Upper lobe of left lung (tissue), 6 donors: ENCODE measurements at regions not wholly inside any gene's neighbourhood (a gene's known extent, or its start where the extent isn't known, plus 50 kb on each side); places are given as distances from the start of the nearest gene placed in this dataset.

Experiments
- ATAC-seq, 2 donors: fragments of 200-7000 bp; cut with Tn5 transposase; one replicate each; pipeline ENCODE4 v1.9.1; 2022; ENCODE audit warnings: mild to moderate bottlenecking in 2 of 2, moderate library complexity in 2 of 2; ENCODE audit not compliant: low FRiP score in 2 of 2
- DNase-seq, 2 donors: peaks; one replicate each; pipeline ENCODE4 v3.0.0-alpha.2; 2019 to 2020
- H3K27ac ChIP-seq, 4 donors: fragments of 200-600 bp; sonication (generic); one replicate each; pipeline ENCODE4 v1.5.1; 2016 to 2019
- H3K27me3 ChIP-seq, 4 donors: fragments of 200-600 bp; sonication (generic); one replicate each; pipeline ENCODE4 v1.5.1; 2017 to 2019
- H3K36me3 ChIP-seq, 4 donors: fragments of 200-600 bp; sonication (generic); one replicate each; pipeline ENCODE4 v1.5.1; 2016 to 2019
- H3K4me1 ChIP-seq, 4 donors: fragments of 200-600 bp; sonication (generic); one replicate each; pipeline ENCODE4 v1.5.1; 2018 to 2019
- H3K4me3 ChIP-seq, 4 donors: fragments of 200-600 bp; sonication (generic); one replicate each; pipeline ENCODE4 v1.5.1; 2017 to 2019; ENCODE audit warnings: mild to moderate bottlenecking in 2 of 4, moderate library complexity in 1 of 4
- H3K9me3 ChIP-seq, 4 donors: fragments of 200-600 bp; sonication (generic); one replicate each; pipeline ENCODE4 v1.5.1; 2018 to 2019
- EP300 ChIP-seq, 4 donors: sonication (generic); formaldehyde crosslinking; IDR thresholded peaks; one replicate each; pipeline ENCODE4 v1.5.1; 2017; ENCODE audit warnings: antibody characterized with exemption in 4 of 4, control low read depth in 2 of 4
- POLR2A ChIP-seq, 4 donors: fragments of 450-650 bp; IDR thresholded peaks; one replicate each; pipeline ENCODE4 v1.5.1; 2016 to 2017; ENCODE audit warnings: antibody characterized with exemption in 4 of 4, mild to moderate bottlenecking in 2 of 4
- POLR2AphosphoS5 ChIP-seq, 2 donors: sonication (generic); formaldehyde crosslinking; IDR thresholded peaks; one replicate each; pipeline ENCODE4 v1.5.1; 2017; ENCODE audit warnings: antibody characterized with exemption in 2 of 2
- WGBS, 2 donors: methylation state at CpG; one replicate each; pipeline ENCODE4 v1.1.5; 2017 to 2018; 5-methylcytosine and 5-hydroxymethylcytosine counted together
- TF ChIP-seq, protein P1 (sequence below), 6 experiments: fragments of 450-650 bp in 4 of 6; fragments of 200-600 bp in 2 of 6; sonication (generic) in 2 of 6; IDR thresholded peaks; one replicate each; pipeline ENCODE4 v1.5.1; 2016 to 2019; ENCODE audit warnings: antibody characterized with exemption in 6 of 6
- donor health status: DM: no; HTN: no; CAD: no; lungs with moderate emphysema.
- donor health status: DM: no; HTN: yes; CAD: no; lungs with severe emphysema.

DNA sequence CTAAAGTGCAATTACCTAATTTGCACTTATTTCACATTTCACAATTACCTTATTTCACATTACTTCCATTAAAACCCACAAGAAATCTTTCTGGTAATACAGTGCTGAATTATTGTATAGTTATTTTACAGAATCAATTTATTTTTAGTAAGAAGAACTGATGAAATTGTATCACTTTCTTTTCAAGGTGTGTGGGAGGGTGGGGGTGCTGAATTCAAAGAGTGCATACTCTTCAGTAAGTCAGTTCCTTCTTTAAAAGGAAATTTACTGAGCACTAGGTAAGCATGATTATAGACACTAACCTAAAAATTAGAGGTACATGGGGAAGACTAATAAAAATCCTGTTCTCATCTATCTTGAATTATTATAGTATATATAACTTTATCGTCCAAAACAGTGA is 731.6 kb upstream of the ADGRL4 start:
- Histone ChIP-seq H3K27ac (no peak overlapping the region), H3K4me1 (no peaks in the 10 kb centered on the region), H3K36me3 (no peaks in the 10 kb centered on the region), H3K27me3 (no peaks in the 10 kb centered on the region), H3K9me3 (peaks cover 0 to 10% (median 0%) of the 10 kb centered on the region in 4 donors), H3K4me3 (no peak overlapping the region)
- DNase-seq: no peak
- whole genome bisulfite sequencing, 2 donors: 80 to 91% methylated on average over 1 of the region's 1 CpG
- TF ChIP-seq, protein P1, sequence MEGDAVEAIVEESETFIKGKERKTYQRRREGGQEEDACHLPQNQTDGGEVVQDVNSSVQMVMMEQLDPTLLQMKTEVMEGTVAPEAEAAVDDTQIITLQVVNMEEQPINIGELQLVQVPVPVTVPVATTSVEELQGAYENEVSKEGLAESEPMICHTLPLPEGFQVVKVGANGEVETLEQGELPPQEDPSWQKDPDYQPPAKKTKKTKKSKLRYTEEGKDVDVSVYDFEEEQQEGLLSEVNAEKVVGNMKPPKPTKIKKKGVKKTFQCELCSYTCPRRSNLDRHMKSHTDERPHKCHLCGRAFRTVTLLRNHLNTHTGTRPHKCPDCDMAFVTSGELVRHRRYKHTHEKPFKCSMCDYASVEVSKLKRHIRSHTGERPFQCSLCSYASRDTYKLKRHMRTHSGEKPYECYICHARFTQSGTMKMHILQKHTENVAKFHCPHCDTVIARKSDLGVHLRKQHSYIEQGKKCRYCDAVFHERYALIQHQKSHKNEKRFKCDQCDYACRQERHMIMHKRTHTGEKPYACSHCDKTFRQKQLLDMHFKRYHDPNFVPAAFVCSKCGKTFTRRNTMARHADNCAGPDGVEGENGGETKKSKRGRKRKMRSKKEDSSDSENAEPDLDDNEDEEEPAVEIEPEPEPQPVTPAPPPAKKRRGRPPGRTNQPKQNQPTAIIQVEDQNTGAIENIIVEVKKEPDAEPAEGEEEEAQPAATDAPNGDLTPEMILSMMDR (IDR thresholded peaks at IDR 0.05): no peak
- no peak for TF ChIP-seq EP300 (IDR thresholded peaks at IDR 0.05)
- no peak for TF ChIP-seq POLR2AphosphoS5 (IDR thresholded peaks at IDR 0.05)
- TF ChIP-seq POLR2A (IDR thresholded peaks at IDR 0.05): no peak
- no peak for ATAC-seq

- Histone ChIP-seq H3K4me3 (no peak overlapping the region), H3K27ac (no peak overlapping the region), H3K27me3 (no peaks in the 10 kb centered on the region), H3K9me3 (peaks cover 0 to 10% (median 0%) of the 10 kb centered on the region in 4 donors), H3K36me3 (no peaks in the 10 kb centered on the region), H3K4me1 (no peaks in the 10 kb centered on the region)
- 44 to 45% methylated on average over 1 of the region's 1 CpG for WGBS, 2 donors
- ATAC-seq: no peak
- DNase-seq: no peak
- TF ChIP-seq EP300 (IDR thresholded peaks at IDR 0.05) (no peak), POLR2A (IDR thresholded peaks at IDR 0.05) (no peak), POLR2AphosphoS5 (IDR thresholded peaks at IDR 0.05) (no peak)
- TF ChIP-seq, protein P1 (IDR thresholded peaks at IDR 0.05): no peak
Measured at GRCh38 chr1:79737193-79737592, 730.7 kb upstream of the ADGRL4 start.

DNA sequence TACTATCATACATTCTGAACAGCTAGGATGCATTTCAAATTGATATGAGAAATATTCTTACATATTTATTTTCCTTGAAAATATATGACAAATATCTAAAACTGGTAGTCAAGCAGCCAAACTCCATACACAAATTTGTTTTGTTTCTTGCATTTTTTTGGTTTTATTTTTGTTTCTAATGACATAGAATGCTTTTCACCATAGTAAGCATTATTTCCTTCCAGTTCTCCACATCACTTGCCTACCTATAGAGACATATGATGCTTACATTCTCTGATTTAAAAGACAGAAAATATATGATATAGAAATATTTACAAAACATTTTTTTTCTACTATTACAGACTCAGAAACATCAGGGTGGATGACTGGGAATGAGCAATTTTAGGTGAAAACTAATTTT is 726.4 kb upstream of the ADGRL4 start:
- Histone ChIP-seq H3K27ac (no peak overlapping the region), H3K9me3 (peaks cover 0 to 10% (median 0%) of the 10 kb centered on the region in 4 donors), H3K4me1 (no peaks in the 10 kb centered on the region), H3K27me3 (no peaks in the 10 kb centered on the region), H3K36me3 (no peaks in the 10 kb centered on the region), H3K4me3 (no peak overlapping the region)
- ATAC-seq (no peak), DNase-seq (no peak)
- TF ChIP-seq, protein P1 (IDR thresholded peaks at IDR 0.05): no peak
- TF ChIP-seq POLR2AphosphoS5 (IDR thresholded peaks at IDR 0.05): no peak
- TF ChIP-seq EP300 (IDR thresholded peaks at IDR 0.05): no peak
- no peak for TF ChIP-seq POLR2A (IDR thresholded peaks at IDR 0.05)

- 44 to 59% methylated on average over 2 of the region's 2 CpGs for WGBS, 2 donors
- Histone ChIP-seq H3K9me3 (no peaks in the 10 kb centered on the region), H3K27ac (no peak overlapping the region), H3K27me3 (no peaks in the 10 kb centered on the region), H3K4me1 (no peaks in the 10 kb centered on the region), H3K4me3 (no peak overlapping the region), H3K36me3 (no peaks in the 10 kb centered on the region)
- no peak for ATAC-seq
- DNase-seq: no peak
- TF ChIP-seq POLR2AphosphoS5 (IDR thresholded peaks at IDR 0.05) (no peak), POLR2A (IDR thresholded peaks at IDR 0.05) (no peak), EP300 (IDR thresholded peaks at IDR 0.05) (no peak)
- TF ChIP-seq, protein P1 (IDR thresholded peaks at IDR 0.05): no peak
Measured at GRCh38 chr1:79726911-79727310, 720.4 kb upstream of the ADGRL4 start.

DNA sequence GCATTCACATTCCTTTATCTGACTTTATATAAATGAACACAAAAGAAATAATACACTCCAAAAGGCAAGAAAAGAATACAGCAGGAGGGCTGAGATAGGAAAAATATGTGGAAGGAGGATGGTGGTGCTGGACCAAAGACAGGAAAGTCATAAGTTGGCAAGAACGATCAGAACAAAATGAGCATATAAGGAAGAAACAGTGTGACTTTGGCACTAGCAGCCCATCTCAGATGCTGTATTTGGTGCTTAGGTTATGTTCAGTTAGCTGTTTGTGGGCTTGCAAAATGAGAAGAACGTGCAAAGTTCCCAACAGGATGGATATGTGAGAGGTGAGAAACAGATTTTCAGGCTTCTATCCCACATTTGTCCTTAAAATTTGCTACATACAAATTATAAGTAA is 719.8 kb upstream of the ADGRL4 start:
- Histone ChIP-seq H3K9me3 (no peaks in the 10 kb centered on the region), H3K27ac (no peak overlapping the region), H3K4me1 (no peaks in the 10 kb centered on the region), H3K36me3 (no peaks in the 10 kb centered on the region), H3K27me3 (no peaks in the 10 kb centered on the region), H3K4me3 (no peak overlapping the region)
- ATAC-seq: no peak
- TF ChIP-seq, protein P1 (IDR thresholded peaks at IDR 0.05): no peak
- no peak for TF ChIP-seq POLR2A (IDR thresholded peaks at IDR 0.05)
- TF ChIP-seq EP300 (IDR thresholded peaks at IDR 0.05): no peak
- no peak for TF ChIP-seq POLR2AphosphoS5 (IDR thresholded peaks at IDR 0.05)
- 54 to 60% methylated on average over 2 of the region's 2 CpGs for WGBS, 2 donors
- no peak for DNase-seq
